ENCODE measurements at regions not wholly inside any gene's neighbourhood (a gene's known extent, or its start where the extent isn't known, plus 50 kb on each side); places are given as distances from the start of the nearest gene placed in this dataset.
"Not testable (repeated sequence)": the region's sequence is repeated elsewhere in the genome, so short reads cannot be mapped to it uniquely, and the experiment has no call there.

DNA sequence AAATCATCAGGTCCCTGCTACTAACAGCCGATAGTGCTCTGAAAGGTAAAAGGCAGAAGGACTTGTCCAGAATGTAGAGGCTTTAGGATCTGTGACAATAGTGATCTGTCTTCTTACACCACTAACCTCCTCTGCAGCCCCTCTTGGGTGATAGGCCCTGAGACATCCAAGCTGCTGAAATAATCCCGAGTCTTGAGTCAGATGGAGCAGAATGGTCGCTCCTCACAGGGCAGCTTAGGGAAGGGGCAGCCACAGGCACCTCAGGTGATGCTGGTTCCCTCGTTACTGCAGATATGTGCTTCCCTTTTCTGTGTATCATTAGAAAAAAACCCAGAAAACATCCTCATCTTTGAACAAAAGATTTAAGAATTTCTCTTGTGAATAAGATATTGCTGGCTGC lies 157.1 kb upstream of the DLX2 start:
- FAIRE-seq (no peak), DNase-seq (no peak)
- Histone ChIP-seq H3K4me1 (ENCODE audit: control insufficient read depth in 2 of 3, insufficient read depth in 2 of 3, low read depth in 1 of 3, low read length in 3 of 3) (no peaks in the 10 kb centered on the region), H3K9me3 (ENCODE audit: control insufficient read depth in 2 of 3, insufficient read depth in 1 of 3, low read length in 3 of 3) (no peaks in the 10 kb centered on the region), H3K9ac (ENCODE audit: low read length in 3 of 3) (no peak overlapping the region), H3K36me3 (ENCODE audit: control insufficient read depth in 2 of 3, insufficient read depth in 3 of 3, low read length in 3 of 3) (no peaks in the 10 kb centered on the region), H3K4me3 (ENCODE audit: low read length in 3 of 3) (no peak overlapping the region), H3K27ac (ENCODE audit: low read depth in 2 of 2, low read length in 2 of 2) (no peak overlapping the region), H3K27me3 (ENCODE audit: control insufficient read depth, insufficient read depth, low read length) (no peaks in the 10 kb centered on the region)
- intact Hi-C loops (cut with DNase I), result no loop called here
- TF ChIP-seq, protein P1, sequence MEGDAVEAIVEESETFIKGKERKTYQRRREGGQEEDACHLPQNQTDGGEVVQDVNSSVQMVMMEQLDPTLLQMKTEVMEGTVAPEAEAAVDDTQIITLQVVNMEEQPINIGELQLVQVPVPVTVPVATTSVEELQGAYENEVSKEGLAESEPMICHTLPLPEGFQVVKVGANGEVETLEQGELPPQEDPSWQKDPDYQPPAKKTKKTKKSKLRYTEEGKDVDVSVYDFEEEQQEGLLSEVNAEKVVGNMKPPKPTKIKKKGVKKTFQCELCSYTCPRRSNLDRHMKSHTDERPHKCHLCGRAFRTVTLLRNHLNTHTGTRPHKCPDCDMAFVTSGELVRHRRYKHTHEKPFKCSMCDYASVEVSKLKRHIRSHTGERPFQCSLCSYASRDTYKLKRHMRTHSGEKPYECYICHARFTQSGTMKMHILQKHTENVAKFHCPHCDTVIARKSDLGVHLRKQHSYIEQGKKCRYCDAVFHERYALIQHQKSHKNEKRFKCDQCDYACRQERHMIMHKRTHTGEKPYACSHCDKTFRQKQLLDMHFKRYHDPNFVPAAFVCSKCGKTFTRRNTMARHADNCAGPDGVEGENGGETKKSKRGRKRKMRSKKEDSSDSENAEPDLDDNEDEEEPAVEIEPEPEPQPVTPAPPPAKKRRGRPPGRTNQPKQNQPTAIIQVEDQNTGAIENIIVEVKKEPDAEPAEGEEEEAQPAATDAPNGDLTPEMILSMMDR (IDR thresholded peaks at IDR 0.05; ENCODE audit: borderline replicate concordance, extremely low read depth, insufficient read depth), result no peak

DNA sequence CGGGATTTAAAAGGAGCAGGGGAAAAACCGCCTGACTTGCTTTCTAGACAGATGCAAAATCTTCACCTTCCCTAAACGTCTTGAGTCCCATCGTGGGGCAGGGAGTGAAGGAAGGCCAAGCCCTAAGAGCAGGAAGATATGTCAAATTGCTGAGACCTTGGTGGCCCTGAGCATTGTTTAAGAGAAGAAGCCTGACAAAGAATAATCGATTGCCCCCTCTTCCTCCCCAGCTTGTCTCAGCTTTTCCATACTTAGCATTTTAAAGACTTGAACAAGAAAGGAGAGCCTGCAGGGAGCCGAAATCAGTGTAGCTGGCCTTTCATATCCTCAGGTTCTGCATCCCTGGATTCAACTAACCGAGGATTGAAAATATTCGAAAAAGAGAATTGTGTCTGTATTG lies 157.6 kb upstream of the DLX2 start:
- FAIRE-seq (no peak), DNase-seq (no peak)
- intact Hi-C loops (cut with DNase I), result no loop called here
- Histone ChIP-seq H3K27ac (ENCODE audit: low read depth in 2 of 2, low read length in 2 of 2) (no peak overlapping the region), H3K4me3 (ENCODE audit: low read length in 3 of 3) (no peak overlapping the region), H3K9ac (ENCODE audit: low read length in 3 of 3) (no peak overlapping the region), H3K27me3 (ENCODE audit: control insufficient read depth, insufficient read depth, low read length) (no peaks in the 10 kb centered on the region), H3K4me1 (ENCODE audit: control insufficient read depth in 2 of 3, insufficient read depth in 2 of 3, low read depth in 1 of 3, low read length in 3 of 3) (no peaks in the 10 kb centered on the region), H3K36me3 (ENCODE audit: control insufficient read depth in 2 of 3, insufficient read depth in 3 of 3, low read length in 3 of 3) (no peaks in the 10 kb centered on the region), H3K9me3 (ENCODE audit: control insufficient read depth in 2 of 3, insufficient read depth in 1 of 3, low read length in 3 of 3) (no peaks in the 10 kb centered on the region)
- TF ChIP-seq, protein P1 (IDR thresholded peaks at IDR 0.05; ENCODE audit: borderline replicate concordance, extremely low read depth, insufficient read depth), result no peak

DNA sequence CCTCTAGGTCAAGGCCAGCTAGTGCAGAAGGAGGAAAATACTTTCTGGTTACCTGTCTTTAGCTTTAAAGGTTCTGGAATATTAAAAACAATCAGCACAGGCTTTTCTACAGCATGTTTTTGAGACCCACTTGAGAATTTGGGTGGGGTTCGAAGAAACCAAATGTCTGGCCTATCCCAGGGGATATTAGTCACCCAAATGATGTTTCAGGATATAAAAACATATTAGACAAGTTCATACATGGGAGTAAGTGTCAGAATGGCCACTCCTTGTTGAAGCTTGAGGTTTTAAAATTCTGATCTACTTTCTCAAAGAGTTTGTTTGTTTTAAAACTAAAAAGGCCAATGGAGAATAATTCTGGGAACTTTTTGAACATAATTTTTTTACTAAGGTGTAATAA lies 158.6 kb upstream of the DLX2 start:
- Histone ChIP-seq H3K4me3 (ENCODE audit: low read length in 3 of 3) (no peak overlapping the region), H3K36me3 (ENCODE audit: control insufficient read depth in 2 of 3, insufficient read depth in 3 of 3, low read length in 3 of 3) (no peaks in the 10 kb centered on the region), H3K9me3 (ENCODE audit: control insufficient read depth in 2 of 3, insufficient read depth in 1 of 3, low read length in 3 of 3) (no peaks in the 10 kb centered on the region), H3K27me3 (ENCODE audit: control insufficient read depth, insufficient read depth, low read length) (no peaks in the 10 kb centered on the region), H3K4me1 (ENCODE audit: control insufficient read depth in 2 of 3, insufficient read depth in 2 of 3, low read depth in 1 of 3, low read length in 3 of 3) (no peaks in the 10 kb centered on the region), H3K9ac (ENCODE audit: low read length in 3 of 3) (no peak overlapping the region), H3K27ac (ENCODE audit: low read depth in 2 of 2, low read length in 2 of 2) (no peak overlapping the region)
- FAIRE-seq, result no peak
- TF ChIP-seq, protein P1 (IDR thresholded peaks at IDR 0.05; ENCODE audit: borderline replicate concordance, extremely low read depth, insufficient read depth), result no peak
- no peak for DNase-seq
- intact Hi-C loops (cut with DNase I), result no loop called here

DNA sequence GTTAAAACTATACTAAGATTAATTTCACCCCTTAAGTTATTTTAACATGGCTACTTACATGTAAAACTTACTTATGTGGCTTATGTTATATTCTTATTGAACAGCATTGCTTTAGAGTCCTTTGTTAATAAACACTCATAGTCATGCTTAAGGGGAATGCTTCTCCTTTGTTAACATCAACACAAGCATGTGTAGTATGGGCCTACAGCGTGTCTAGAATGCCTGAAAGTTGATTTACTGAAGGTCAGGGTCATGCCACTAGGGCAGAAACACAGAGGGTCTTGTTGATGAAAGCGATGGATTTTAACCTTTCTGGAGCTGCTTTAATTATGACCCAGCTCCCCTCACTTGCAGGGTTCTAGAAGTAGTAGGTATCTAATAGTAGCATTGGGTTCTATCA lies 159.8 kb upstream of the DLX2 start:
- H3K4me1 ChIP-seq (ENCODE audit: control insufficient read depth in 2 of 3, insufficient read depth in 2 of 3, low read depth in 1 of 3, low read length in 3 of 3), result no peaks in the 10 kb centered on the region
- FAIRE-seq (no peak), DNase-seq (no peak)
- H3K36me3 ChIP-seq (ENCODE audit: control insufficient read depth in 2 of 3, insufficient read depth in 3 of 3, low read length in 3 of 3), result no peaks in the 10 kb centered on the region
- H3K9ac ChIP-seq (ENCODE audit: low read length in 3 of 3), result no peak overlapping the region
- H3K9me3 ChIP-seq (ENCODE audit: control insufficient read depth in 2 of 3, insufficient read depth in 1 of 3, low read length in 3 of 3), result no peaks in the 10 kb centered on the region
- no peaks in the 10 kb centered on the region for H3K27me3 ChIP-seq (ENCODE audit: control insufficient read depth, insufficient read depth, low read length)
- no peak overlapping the region for H3K4me3 ChIP-seq (ENCODE audit: low read length in 3 of 3)
- intact Hi-C loops (cut with DNase I), result no loop called here
- no peak overlapping the region for H3K27ac ChIP-seq (ENCODE audit: low read depth in 2 of 2, low read length in 2 of 2)
- TF ChIP-seq, protein P1 (IDR thresholded peaks at IDR 0.05; ENCODE audit: borderline replicate concordance, extremely low read depth, insufficient read depth), result no peak

DNA sequence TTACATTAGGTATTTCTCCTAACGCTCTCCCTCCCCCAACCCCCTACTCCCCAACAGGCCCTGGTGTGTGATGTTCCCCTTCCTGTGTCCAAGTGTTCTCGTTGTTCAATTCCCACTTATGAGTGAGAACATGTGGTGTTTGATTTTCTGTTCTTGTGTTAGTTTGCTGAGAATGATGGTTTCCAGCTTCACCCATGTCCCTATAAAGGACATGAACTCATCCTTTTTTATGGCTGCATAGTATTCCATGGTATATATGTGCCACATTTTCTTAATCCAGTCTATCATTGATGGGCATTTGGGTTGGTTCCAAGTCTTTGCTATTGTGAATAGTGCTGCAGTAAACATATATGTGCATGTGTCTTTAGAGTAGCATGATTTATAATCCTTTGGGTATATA lies 162.1 kb upstream of the DLX2 start:
- DNase-seq; H3K27ac ChIP-seq (ENCODE audit: low read depth in 2 of 2, low read length in 2 of 2); H3K9ac ChIP-seq (ENCODE audit: low read length in 3 of 3); H3K4me3 ChIP-seq (ENCODE audit: low read length in 3 of 3); FAIRE-seq; H3K9me3 ChIP-seq (ENCODE audit: control insufficient read depth in 2 of 3, insufficient read depth in 1 of 3, low read length in 3 of 3); H3K27me3 ChIP-seq (ENCODE audit: control insufficient read depth, insufficient read depth, low read length); H3K36me3 ChIP-seq (ENCODE audit: control insufficient read depth in 2 of 3, insufficient read depth in 3 of 3, low read length in 3 of 3); intact Hi-C loops (cut with DNase I); H3K4me1 ChIP-seq (ENCODE audit: control insufficient read depth in 2 of 3, insufficient read depth in 2 of 3, low read depth in 1 of 3, low read length in 3 of 3): not testable (repeated sequence)
